ENCODE measurements at regions not wholly inside any gene's neighbourhood (a gene's known extent, or its start where the extent isn't known, plus 50 kb on each side); places are given as distances from the start of the nearest gene placed in this dataset.
"Not testable (repeated sequence)": the region's sequence is repeated elsewhere in the genome, so short reads cannot be mapped to it uniquely, and the experiment has no call there.

DNA sequence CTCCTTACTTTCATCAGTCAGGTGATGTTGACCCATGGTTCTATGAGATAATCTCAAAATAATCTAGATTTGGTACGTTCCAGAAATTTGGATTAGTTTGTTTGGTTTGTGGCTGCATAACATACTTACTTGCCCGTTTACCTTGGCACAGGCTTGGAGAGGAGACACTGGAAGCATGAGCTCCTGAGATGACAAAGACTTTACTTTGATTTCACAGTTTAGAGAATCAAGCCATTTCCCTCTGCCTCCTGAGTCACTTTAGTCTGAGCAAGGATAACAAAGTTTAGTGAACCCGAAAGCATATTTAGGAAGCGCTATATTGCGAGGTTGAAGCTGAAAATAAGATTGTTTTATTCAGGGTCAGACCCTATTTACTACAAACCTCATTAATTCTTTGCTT lies 643.4 kb downstream of the QKI start:
- no peak for DNase-seq

DNA sequence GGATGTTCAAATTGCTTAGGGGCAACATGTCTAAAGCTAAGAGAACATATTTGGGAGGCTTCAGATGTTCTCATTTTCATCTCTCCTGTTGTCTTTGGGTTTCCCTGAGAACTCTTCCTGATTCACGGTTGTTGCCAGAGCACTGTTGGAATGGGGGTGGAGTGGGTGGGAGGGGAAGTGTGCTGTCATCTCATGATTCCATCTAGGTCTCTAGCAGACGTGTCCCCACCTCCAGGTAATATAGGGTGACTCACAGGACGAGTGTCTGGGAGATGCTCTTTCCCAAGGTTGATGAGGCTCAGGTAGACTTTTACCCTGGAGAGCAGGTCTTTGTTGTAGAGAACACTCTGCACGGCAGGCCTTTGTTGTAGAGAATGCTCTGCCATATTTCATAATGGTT lies 636.9 kb downstream of the QKI start:
- DNase-seq, result no peak

DNA sequence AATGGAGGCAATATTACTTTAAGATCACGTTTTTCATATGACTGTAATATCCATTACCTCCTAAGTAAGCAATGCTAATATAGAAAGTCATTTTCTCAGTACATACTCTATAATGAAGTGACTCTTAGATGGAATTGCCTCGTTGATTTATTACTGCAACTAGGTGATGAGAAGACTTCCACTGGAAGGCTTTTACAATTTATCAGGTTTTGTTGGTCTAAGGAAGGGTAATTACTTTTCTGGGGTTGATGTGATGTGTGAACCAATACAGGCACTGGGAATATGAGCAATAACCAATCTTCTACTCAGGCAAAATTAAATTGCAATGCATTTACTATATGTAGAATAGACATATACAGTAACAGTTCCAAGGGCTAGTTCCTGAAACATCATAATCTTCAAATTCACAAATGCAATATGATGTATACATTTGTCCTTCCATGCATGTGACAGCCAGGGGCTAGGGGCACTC lies 635.0 kb downstream of the QKI start:
- no peak for DNase-seq

DNA sequence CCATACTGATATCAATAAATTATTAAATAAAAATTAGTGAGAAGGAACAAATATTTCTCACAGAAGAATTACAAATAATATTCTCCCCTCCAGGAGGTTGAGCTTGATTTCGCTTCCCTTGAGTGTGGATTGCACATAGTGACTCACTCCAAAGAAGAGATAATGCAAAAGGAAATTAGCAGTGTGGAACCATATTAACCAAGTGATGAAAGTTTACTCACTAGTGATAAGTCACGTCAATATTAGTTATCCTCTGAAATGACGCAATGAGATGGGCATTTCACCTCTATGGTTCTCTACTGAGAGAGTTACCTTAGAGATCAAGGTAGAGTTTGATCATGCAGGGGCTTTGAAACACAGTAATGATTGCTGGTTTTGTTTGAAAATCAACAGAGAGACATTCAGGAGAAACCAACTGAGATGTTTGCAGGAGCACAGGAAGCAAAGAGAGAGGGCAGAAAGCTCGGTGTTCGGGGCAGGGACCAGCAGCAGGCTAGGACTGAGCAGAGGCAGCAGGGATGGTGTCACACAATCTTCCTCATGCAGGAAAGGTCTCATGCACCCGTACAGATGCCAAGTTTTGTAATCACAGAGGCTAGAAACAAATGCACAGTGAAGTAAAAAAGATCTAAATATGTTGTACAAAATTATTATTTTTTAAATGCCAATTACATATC lies 634.5 kb downstream of the QKI start:
- DNase-seq, result no peak

- no peak for DNase-seq
Measured at GRCh38 chr6:164045082-164045481, 630.6 kb downstream of the QKI start.

DNA sequence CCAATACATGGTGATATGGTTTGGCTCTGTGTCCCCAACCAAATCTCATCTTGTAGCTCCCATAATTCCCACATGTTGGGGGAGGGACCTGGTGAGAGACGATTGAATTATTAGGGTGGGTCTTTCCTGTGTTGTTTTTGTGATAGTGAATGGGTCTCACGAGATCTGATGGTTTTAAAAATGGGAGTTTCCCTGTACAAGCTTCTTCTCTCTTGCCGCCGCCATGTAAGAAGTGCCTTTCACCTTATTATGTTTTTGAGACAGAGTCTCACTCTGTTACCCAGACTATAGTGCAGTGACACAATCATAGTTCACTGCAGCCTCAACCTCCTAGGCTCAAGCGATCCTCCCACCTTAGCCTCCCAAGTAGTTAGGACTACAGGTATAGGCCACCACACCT lies 629.1 kb downstream of the QKI start:
- DNase-seq, result not testable (repeated sequence)

GRCh38 chr6:164042212-164042611 lies 627.7 kb downstream of the QKI start:
- DNase-seq, result no peak

GRCh38 chr6:164040994-164041393 lies 626.5 kb downstream of the QKI start:
- no peak for DNase-seq

- DNase-seq, result peak; percentile 8 to 54
Measured at GRCh38 chr6:164039954-164040375, 625.4 kb downstream of the QKI start.

GRCh38 chr6:164037171-164037870 lies 622.8 kb downstream of the QKI start:
- no peak for DNase-seq

GRCh38 chr6:164035900-164036485 lies 621.5 kb downstream of the QKI start:
- no peak for DNase-seq

- DNase-seq, result no peak
Measured at GRCh38 chr6:164034602-164035140, 620.2 kb downstream of the QKI start.

- DNase-seq, result no peak
Measured at GRCh38 chr6:164025180-164025579, 610.7 kb downstream of the QKI start.

- DNase-seq, result no peak
Measured at GRCh38 chr6:164023535-164023934, 609.0 kb downstream of the QKI start.

DNA sequence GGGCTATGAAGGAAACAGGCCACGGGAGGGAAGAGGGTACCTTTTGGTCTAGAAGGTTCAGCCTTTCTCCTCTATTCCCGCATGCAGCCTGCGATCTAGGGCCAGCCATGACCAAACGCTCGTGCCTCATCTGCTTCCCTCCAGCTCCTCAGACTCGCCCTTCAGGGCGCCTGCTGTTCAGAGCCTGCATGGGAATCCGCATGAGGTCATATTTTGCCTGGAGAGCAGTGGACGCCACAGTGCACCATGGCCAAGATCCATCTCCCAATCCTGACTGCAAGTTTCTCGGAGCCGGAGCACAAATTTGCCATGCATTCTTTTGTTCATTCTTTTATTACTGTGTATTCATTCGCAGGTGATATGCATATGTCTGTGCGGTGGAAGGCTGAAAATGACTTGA lies 608.1 kb downstream of the QKI start:
- no peak for DNase-seq

GRCh38 chr6:164021589-164022250 lies 607.2 kb downstream of the QKI start:
- DNase-seq, result no peak

GRCh38 chr6:164020142-164020541 lies 605.6 kb downstream of the QKI start:
- DNase-seq, result no peak

DNA sequence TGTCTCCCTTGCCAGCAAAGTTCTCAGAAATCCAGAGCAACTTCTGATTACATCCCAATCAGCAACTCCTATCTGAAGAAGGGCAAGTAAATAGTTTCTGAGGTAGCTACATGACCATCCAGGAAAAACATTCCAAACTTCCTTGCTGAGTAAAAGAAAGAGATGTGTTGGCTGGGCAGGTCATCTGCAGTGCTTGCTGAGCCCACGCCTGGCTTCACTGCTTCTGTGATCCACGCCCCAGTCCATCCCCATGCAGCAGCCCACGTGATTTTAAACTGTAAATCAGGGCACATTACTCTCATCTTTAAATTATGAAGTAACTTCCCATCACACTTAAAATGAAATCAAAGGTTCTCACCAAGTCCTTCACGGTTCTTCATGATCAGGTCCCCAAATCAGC lies 603.6 kb downstream of the QKI start:
- no peak for DNase-seq

DNA sequence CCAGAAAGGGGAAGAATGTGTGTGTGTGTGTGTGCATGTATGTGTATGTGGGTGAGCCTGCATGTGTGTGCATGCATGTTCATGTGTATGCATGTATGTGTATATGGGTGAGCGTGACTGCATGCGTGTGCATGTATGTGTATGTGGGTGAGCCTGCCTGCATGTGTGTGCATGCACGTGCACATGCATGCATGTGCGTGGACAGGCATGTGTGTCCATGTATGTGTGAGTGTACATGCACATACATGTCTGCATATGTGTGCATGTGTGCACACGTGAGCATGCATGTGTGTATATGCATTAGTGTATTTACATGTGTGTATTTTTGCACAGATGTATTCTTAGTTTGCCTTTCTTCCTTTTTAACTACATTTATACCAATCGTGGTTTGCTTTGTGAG lies 601.5 kb downstream of the QKI start:
- DNase-seq, result no peak

DNA sequence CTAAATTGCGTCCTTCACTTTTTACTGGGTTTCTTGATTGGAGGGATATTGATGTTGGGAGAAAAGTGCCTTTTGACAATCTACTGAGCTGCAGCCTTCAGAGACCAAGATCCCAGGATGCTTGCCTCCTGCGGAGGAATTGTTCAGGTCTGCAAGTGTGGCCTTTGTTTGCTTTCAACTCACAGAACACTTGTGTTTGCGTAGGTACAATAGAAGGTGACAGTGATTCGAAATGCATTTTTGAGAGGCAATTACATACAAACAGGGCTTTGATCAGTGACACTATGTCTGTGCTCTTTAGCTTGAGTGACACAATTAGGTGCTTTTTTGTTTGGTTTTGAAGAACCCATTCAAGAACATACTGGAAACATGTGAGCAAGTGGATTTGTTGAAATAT lies 600.6 kb downstream of the QKI start:
- no peak for DNase-seq

- no peak for DNase-seq
Measured at GRCh38 chr6:164014346-164015087, 600.0 kb downstream of the QKI start.

DNA sequence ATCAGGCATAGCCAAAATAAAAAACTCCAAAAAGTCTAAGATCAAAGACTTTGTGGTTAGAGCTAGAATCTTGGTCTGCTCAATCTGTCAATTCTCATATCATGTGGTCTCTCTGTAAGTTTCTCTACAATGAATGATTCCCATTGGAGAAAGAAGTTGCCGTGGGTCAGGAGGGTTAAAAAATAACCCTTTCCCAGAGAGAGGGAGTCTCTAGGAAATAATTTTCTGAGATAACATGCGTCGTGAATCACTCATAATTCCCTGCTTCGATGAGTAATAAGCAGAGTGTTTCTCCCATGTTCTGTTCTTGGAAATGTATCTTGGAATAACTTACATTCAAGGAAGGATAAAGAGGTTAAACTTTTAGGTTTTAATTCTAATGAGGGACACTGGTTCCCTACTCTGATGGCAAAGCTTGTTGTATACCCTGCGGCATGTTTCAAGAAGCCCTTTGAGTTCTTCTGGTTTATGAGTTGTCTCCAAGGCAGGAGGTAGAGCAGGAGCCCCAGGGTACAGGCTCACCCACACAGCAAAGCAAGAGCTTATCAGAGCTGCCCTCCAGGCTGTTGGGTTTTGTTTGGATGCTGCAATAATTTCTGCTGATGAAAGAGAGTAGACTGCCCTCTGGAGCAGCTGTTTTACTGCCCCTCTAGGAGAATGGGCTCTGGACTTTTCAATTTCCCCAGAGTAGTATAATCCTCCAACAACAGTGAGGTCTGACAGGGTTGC lies 599.1 kb downstream of the QKI start:
- DNase-seq, result no peak
